Fibroblast of lung (primary cell): ENCODE measurements at regions not wholly inside any gene's neighbourhood (a gene's known extent, or its start where the extent isn't known, plus 50 kb on each side); places are given as distances from the start of the nearest gene placed in this dataset.

Source experiments
- CTCF ChIP-seq, 2 donors: IDR thresholded peaks in 1 of 2; conservative IDR thresholded peaks in 1 of 2; 1 replicate in 1 of 2; 2 replicates in 1 of 2; pipeline ENCODE4 v1.5.1; 2011 to 2012; ENCODE audit warnings: low read length in 2 of 2, control low read depth in 1 of 2, inconsistent platforms in 1 of 2, low read depth in 1 of 2, mild to moderate bottlenecking in 1 of 2
- EZH2 ChIP-seq: IDR thresholded peaks from 2 replicates; pipeline ENCODE4 v1.5.1; 2012; ENCODE audit warnings: low read length, control low read depth, mild to moderate bottlenecking; ENCODE audit errors: missing control alignments

GRCh38 chr3:34008836-34009809 is 210.7 kb downstream of the PDCD6IP start:
- TF ChIP-seq EZH2 (no peak), CTCF (conservative IDR thresholded peaks at IDR 0.05 in 1 of 2, IDR thresholded peaks at IDR 0.05 in 1 of 2; ENCODE audit: low read depth in 1 of 2, low read length in 2 of 2) (no peak)
